ENCODE measurements at regions not wholly inside any gene's neighbourhood (a gene's known extent, or its start where the extent isn't known, plus 50 kb on each side); places are given as distances from the start of the nearest gene placed in this dataset.

- TF ChIP-seq YY1 (IDR thresholded peaks at IDR 0.05; ENCODE audit: low read depth, low read length) (no peak), SP1 (IDR thresholded peaks at IDR 0.05; ENCODE audit: low read depth, low read length) (no peak), EZH2 (IDR thresholded peaks at IDR 0.05; ENCODE audit: low read depth, low read length, severe bottlenecking) (no peak), RFX5 (IDR thresholded peaks at IDR 0.05; ENCODE audit: borderline replicate concordance, low read depth, low read length) (no peak), RAD21 (IDR thresholded peaks at IDR 0.05 in 1 of 2, conservative IDR thresholded peaks at IDR 0.05 in 1 of 2; ENCODE audit: low read depth in 2 of 2, low read length in 2 of 2) (no peak), MAFK (IDR thresholded peaks at IDR 0.05; ENCODE audit: low read depth, low read length) (no peak)
These were observed 1124.5 kb upstream of the ATXN8OS start (continued) for GRCh38 chr13:68982961-68983619.

All from H1 (cell line).